ENCODE measurements at regions not wholly inside any gene's neighbourhood (a gene's known extent, or its start where the extent isn't known, plus 50 kb on each side); places are given as distances from the start of the nearest gene placed in this dataset.

GRCh38 chr7:115709664-115710063, 320.9 kb downstream of the TFEC start:
- no peak for TF ChIP-seq POLR2A (IDR thresholded peaks at IDR 0.05)
- no peak for TF ChIP-seq CTCF (IDR thresholded peaks at IDR 0.05)
- no peak overlapping the region for H3K4me3 ChIP-seq
- no peaks in the 10 kb centered on the region for H3K9me3 ChIP-seq
- 89% methylated on average over 6 of the region's 6 CpGs for WGBS (ENCODE audit: insufficient coverage, low coverage, low lambda C conversion rate, missing lambda C conversion rate)
- no peaks in the 10 kb centered on the region for H3K36me3 ChIP-seq
- H3K27ac ChIP-seq = no peak overlapping the region
- DNase-seq (no peak), ATAC-seq (no peak)
- no peaks in the 10 kb centered on the region for H3K27me3 ChIP-seq
- intact Hi-C loops (cut with DNase I) = no loop called here
- no peaks in the 10 kb centered on the region for H3K4me1 ChIP-seq

- Histone ChIP-seq H3K9me3 (no peaks in the 10 kb centered on the region), H3K4me1 (no peaks in the 10 kb centered on the region), H3K4me3 (no peak overlapping the region), H3K36me3 (no peaks in the 10 kb centered on the region), H3K27ac (no peak overlapping the region), H3K27me3 (no peaks in the 10 kb centered on the region)
- intact Hi-C loops (cut with DNase I) = no loop called here
- 81% methylated on average over 4 of the region's 4 CpGs for WGBS (ENCODE audit: insufficient coverage, low coverage, low lambda C conversion rate, missing lambda C conversion rate)
- ATAC-seq (no peak), DNase-seq (no peak)
- TF ChIP-seq CTCF (IDR thresholded peaks at IDR 0.05) (no peak), POLR2A (IDR thresholded peaks at IDR 0.05) (no peak)
Measured at GRCh38 chr7:115708013-115708341, 322.6 kb downstream of the TFEC start.

GRCh38 chr7:115707258-115708012, 323.1 kb downstream of the TFEC start:
- WGBS (ENCODE audit: insufficient coverage, low coverage, low lambda C conversion rate, missing lambda C conversion rate) = 55% methylated on average over 12 of the region's 12 CpGs
- no peaks in the 10 kb centered on the region for H3K27me3 ChIP-seq
- no peaks in the 10 kb centered on the region for H3K4me1 ChIP-seq
- no peaks in the 10 kb centered on the region for H3K9me3 ChIP-seq
- DNase-seq (no peak), ATAC-seq (peak; percentile 68 to 86 (median 84))
- intact Hi-C loops (cut with DNase I) = no loop called here
- H3K4me3 ChIP-seq = no peak overlapping the region
- no peak overlapping the region for H3K27ac ChIP-seq
- TF ChIP-seq CTCF (IDR thresholded peaks at IDR 0.05) = peak; percentile 30 to 46 (median 43)
- no peak for TF ChIP-seq POLR2A (IDR thresholded peaks at IDR 0.05)
- H3K36me3 ChIP-seq = no peaks in the 10 kb centered on the region

- Histone ChIP-seq H3K9me3 (no peaks in the 10 kb centered on the region), H3K4me1 (no peaks in the 10 kb centered on the region), H3K27me3 (no peaks in the 10 kb centered on the region), H3K27ac (no peak overlapping the region), H3K36me3 (no peaks in the 10 kb centered on the region), H3K4me3 (no peak overlapping the region)
- intact Hi-C loops (cut with DNase I) = no loop called here
- WGBS (ENCODE audit: insufficient coverage, low coverage, low lambda C conversion rate, missing lambda C conversion rate) = 68% methylated on average over 2 of the region's 2 CpGs
- DNase-seq (no peak), ATAC-seq (no peak)
- TF ChIP-seq CTCF (IDR thresholded peaks at IDR 0.05) (no peak), POLR2A (IDR thresholded peaks at IDR 0.05) (no peak)
Measured at GRCh38 chr7:115704884-115705283, 325.7 kb downstream of the TFEC start.

Data from right lobe of liver (tissue), 6 donors.